DND-41 (cell line): ENCODE measurements at regions not wholly inside any gene's neighbourhood (a gene's known extent, or its start where the extent isn't known, plus 50 kb on each side); places are given as distances from the start of the nearest gene placed in this dataset.

ENCODE experiments used
- CTCF ChIP-seq: IDR thresholded peaks from 2 replicates; pipeline ENCODE4 v1.5.1; 2012; ENCODE audit warnings: borderline replicate concordance, low read length, moderate library complexity, mild to moderate bottlenecking; ENCODE audit not compliant: poor library complexity, severe bottlenecking; ENCODE audit errors: extremely low read depth
- EZH2 ChIP-seq: IDR thresholded peaks from 3 replicates; pipeline ENCODE4 v1.6.1; 2012; ENCODE audit warnings: borderline replicate concordance, low read depth, mild to moderate bottlenecking, moderate library complexity, low read length, inconsistent platforms; ENCODE audit not compliant: severe bottlenecking

- no peak for TF ChIP-seq CTCF
- TF ChIP-seq EZH2, result no peak
These were observed 843.2 kb upstream of the ID2 start for GRCh38 chr2:7838669-7839068.
